AG10803 (cell line): ENCODE measurements at regions not wholly inside any gene's neighbourhood (a gene's known extent, or its start where the extent isn't known, plus 50 kb on each side); places are given as distances from the start of the nearest gene placed in this dataset.
"Not testable (repeated sequence)": the region's sequence is repeated elsewhere in the genome, so short reads cannot be mapped to it uniquely, and the experiment has no call there.

Experiments used
- DNase-seq: peaks from one replicate; pipeline ENCODE4 v3.0.0; 2010; ENCODE audit warnings: low read depth
- H3K4me3 ChIP-seq: 2 replicates; pipeline ENCODE4 v1.5.1; 2011; ENCODE audit warnings: mild to moderate bottlenecking, low read length, control low read depth
- TF ChIP-seq, protein P1 (sequence below): conservative IDR thresholded peaks from 2 replicates; pipeline ENCODE4 v1.5.1; 2011; ENCODE audit warnings: mild to moderate bottlenecking, low read length, control low read depth, inconsistent platforms

DNA sequence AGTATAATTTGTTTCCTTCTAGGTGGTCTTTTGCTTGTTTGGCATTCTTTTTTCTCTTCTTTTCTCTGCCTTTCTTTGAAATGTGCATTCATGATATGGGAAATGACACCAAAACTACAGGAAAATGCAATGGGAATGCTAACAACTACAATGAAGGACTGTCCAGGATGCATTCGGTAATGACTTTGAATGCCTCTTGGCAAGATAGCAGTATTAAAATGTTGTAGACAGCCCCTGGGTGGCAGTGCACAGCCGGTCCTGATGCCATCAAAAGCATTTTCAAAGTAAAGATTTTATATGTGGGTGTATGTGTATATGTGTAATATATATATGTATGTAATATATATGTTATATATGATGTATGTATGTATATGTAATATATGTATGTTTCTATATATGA lies 218.8 kb upstream of the MMS22L start:
- TF ChIP-seq, protein P1, sequence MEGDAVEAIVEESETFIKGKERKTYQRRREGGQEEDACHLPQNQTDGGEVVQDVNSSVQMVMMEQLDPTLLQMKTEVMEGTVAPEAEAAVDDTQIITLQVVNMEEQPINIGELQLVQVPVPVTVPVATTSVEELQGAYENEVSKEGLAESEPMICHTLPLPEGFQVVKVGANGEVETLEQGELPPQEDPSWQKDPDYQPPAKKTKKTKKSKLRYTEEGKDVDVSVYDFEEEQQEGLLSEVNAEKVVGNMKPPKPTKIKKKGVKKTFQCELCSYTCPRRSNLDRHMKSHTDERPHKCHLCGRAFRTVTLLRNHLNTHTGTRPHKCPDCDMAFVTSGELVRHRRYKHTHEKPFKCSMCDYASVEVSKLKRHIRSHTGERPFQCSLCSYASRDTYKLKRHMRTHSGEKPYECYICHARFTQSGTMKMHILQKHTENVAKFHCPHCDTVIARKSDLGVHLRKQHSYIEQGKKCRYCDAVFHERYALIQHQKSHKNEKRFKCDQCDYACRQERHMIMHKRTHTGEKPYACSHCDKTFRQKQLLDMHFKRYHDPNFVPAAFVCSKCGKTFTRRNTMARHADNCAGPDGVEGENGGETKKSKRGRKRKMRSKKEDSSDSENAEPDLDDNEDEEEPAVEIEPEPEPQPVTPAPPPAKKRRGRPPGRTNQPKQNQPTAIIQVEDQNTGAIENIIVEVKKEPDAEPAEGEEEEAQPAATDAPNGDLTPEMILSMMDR = no peak
- no peak overlapping the region for H3K4me3 ChIP-seq
- DNase-seq = no peak

DNA sequence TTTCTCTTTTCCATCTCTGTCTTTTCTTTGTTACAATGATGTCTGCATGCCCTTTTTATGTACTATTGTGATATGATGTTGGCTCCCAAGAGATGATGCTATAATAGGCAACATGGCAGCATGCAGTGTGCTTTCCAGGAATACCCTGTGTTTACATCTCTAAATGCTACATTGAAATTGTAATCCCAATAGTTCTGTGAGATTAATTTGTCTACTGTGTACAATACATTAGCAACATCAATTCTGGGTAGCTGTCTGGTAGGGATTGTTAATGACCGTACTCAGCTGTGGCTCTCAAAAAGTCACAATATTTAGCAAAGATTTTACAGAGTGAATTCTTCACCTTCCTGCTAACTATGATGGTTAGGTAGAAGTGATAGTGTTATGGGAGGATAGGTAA lies 225.6 kb upstream of the MMS22L start:
- no peak overlapping the region for H3K4me3 ChIP-seq
- TF ChIP-seq, protein P1 = no peak
- DNase-seq = no peak

DNA sequence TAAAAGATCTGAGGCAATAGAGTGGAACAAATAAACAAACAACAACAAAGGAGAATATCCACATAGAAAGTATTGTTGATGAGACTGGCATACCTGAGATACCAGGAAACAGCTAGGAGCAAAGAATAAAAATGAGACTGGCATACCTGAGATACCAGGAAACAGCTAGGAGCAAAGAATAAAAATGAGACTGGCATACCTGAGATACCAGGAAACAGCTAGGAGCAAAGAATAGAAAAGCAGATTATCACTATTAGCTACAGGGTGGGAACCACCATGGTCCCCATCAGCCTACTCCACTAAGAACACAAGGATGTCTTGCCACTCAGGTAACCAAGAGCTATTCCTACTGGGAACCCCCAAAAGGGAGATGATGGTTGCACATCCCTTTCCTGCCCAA lies 230.2 kb upstream of the MMS22L start:
- not testable (repeated sequence) for H3K4me3 ChIP-seq, DNase-seq

DNA sequence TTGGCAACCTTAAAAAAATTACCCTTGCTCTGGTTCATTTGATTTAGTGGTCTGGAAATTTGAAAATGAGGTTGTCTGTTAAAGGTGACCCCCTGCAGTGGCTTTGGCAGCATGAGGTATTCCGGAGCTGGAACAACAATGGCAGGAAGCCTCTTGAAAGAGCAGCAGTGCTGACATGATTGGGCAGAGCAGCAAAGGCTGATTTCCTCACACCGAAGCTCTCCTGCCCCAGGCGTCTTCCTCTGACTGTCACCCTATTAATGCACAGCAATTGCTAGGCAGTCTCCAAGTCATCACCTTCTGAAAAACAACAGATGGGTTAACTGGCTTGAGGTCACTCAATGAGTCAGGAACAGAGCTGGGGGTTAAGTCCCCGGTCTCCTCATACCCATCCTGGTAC lies 241.8 kb upstream of the MMS22L start:
- TF ChIP-seq, protein P1 = no peak
- H3K4me3 ChIP-seq = no peak overlapping the region
- DNase-seq = no peak

DNA sequence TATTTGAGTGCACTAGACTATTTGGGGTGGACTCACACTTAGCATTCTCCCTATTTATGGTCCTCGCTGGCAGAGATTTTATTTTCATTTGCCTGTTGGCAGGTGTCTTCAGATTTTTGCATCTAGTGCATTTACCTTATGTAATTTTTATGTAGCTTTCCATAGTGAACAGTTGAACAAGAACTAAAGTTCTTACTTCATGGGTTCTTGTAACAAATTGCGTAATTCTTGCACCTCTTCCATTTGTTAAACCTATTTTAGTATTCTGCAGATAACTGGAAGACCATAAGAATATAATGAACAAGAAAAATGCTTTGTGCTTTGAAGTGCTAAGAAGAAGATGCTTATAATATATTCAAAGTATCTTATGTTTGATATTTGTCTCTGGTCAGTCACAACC lies 252.8 kb upstream of the MMS22L start:
- DNase-seq = no peak
- TF ChIP-seq, protein P1 = no peak
- H3K4me3 ChIP-seq = no peak overlapping the region

DNA sequence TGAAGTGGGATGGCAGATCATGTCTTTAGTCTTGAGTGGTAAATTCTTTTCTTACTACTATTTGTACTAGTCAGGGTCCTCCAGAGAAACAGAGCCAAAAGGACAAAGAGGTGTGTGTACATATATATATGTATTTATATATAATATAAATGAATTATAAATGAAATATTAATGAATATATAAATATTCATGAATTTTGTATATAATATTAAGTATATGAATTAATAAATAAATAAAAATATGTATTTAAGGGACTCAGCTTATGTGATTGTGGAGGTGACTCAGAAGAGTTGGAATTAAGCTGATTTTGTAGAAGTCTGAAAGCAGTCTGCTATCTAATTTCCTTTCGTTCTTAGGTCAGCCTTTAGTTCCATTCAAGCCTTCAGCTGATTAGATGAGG lies 265.3 kb upstream of the MMS22L start:
- H3K4me3 ChIP-seq = no peak overlapping the region
- no peak for DNase-seq
- TF ChIP-seq, protein P1 = no peak

DNA sequence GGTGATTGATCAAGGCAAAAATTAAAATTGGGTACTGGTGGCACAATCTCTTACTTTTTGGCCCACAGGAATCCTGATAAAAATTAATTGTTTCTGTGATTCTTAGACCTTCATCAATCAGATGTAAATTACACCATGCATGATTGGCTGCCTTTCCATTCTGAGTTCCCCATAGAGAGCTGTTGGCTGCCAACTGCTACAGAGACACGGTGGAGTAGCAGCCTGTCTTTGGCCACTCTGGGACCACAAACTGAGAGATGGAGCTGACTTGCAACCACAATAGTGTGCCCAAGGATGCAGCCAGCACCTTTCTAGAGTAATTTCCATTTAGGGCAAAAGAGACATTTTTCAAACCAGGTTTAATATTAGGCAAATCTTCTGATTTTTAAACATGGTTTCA lies 274.3 kb upstream of the MMS22L start:
- DNase-seq = no peak
- no peak overlapping the region for H3K4me3 ChIP-seq
- TF ChIP-seq, protein P1 = no peak

DNA sequence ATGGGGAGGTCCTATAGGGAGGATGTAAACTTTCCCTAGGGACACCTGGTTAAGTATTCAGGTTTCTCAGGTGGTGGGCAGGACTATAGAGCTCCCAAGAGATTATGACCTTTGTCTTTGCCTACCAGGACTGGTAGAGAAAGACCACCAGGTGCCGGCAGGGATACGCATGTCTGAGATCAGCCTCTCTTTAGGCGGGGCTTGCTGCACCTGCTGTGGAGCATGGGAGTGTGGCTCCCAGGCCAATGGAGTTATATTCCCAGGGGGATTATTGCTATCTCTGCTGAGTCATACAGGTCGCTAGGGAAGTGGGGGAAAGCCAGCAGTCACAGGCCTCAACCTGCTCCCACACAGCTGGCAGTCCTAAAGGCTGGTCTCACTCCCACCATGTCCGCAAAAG lies 280.5 kb upstream of the MMS22L start:
- TF ChIP-seq, protein P1 = no peak
- no peak overlapping the region for H3K4me3 ChIP-seq
- no peak for DNase-seq
